Mesendoderm (in vitro differentiated cells): ENCODE measurements at regions not wholly inside any gene's neighbourhood (a gene's known extent, or its start where the extent isn't known, plus 50 kb on each side); places are given as distances from the start of the nearest gene placed in this dataset.
"Not testable (repeated sequence)": the region's sequence is repeated elsewhere in the genome, so short reads cannot be mapped to it uniquely, and the experiment has no call there.

ENCODE experiments used
- DNase-seq: peaks from one replicate; pipeline ENCODE4 v3.0.0; 2013
- H2AK5ac ChIP-seq: 2 replicates; pipeline ENCODE4 v1.6.1; 2013; ENCODE audit warnings: low read length, inconsistent platforms
- H2BK120ac ChIP-seq: 2 replicates; pipeline ENCODE4 v1.6.1; 2013; ENCODE audit warnings: low read depth, mild to moderate bottlenecking, low read length, moderate library complexity, mixed read lengths
- H2BK15ac ChIP-seq: replicated peaks from 2 replicates; pipeline ENCODE4 v1.6.1; 2013; ENCODE audit warnings: low read depth, mild to moderate bottlenecking, moderate library complexity
- H2BK5ac ChIP-seq: 2 replicates; pipeline ENCODE4 v1.6.1; 2013; ENCODE audit warnings: low read length, inconsistent platforms
- H3K18ac ChIP-seq: 2 replicates; pipeline ENCODE4 v1.6.1; 2013; ENCODE audit warnings: mild to moderate bottlenecking, low read length, mixed read lengths
- H3K23ac ChIP-seq: one replicate; pipeline ENCODE4 v1.6.1; 2013; ENCODE audit warnings: low read length
- H3K27ac ChIP-seq: 2 replicates; pipeline ENCODE4 v1.5.1; 2013; ENCODE audit warnings: low read depth, mild to moderate bottlenecking, inconsistent platforms, low read length, moderate library complexity
- H3K27me3 ChIP-seq: 2 replicates; pipeline ENCODE4 v1.6.1; 2013; ENCODE audit warnings: low read length, control low read depth, mild to moderate bottlenecking, inconsistent platforms; ENCODE audit not compliant: insufficient read depth, poor library complexity
- H3K36me3 ChIP-seq: 2 replicates; pipeline ENCODE4 v1.6.1; 2013; ENCODE audit warnings: low read length, inconsistent platforms; ENCODE audit not compliant: control insufficient read depth, insufficient read depth
- H3K4ac ChIP-seq: one replicate; pipeline ENCODE4 v1.6.1; 2013; ENCODE audit warnings: low read depth, mild to moderate bottlenecking, low read length, moderate library complexity
- H3K4me1 ChIP-seq: 2 replicates; pipeline ENCODE4 v1.6.1; 2013; ENCODE audit warnings: low read depth, low read length, inconsistent platforms; ENCODE audit not compliant: control insufficient read depth
- H3K4me2 ChIP-seq: 2 replicates; pipeline ENCODE4 v1.6.1; 2013; ENCODE audit warnings: low read length
- H3K4me3 ChIP-seq: 2 replicates; pipeline ENCODE4 v1.5.1; 2013; ENCODE audit warnings: mild to moderate bottlenecking, low read length
- H3K56ac ChIP-seq: one replicate; pipeline ENCODE4 v1.6.1; 2013; ENCODE audit warnings: low read length
- H3K79me1 ChIP-seq: 2 replicates; pipeline ENCODE4 v1.6.1; 2013; ENCODE audit warnings: low read length, inconsistent platforms
- H3K79me2 ChIP-seq: 2 replicates; pipeline ENCODE4 v1.6.1; 2013; ENCODE audit warnings: mild to moderate bottlenecking, low read length; ENCODE audit not compliant: control insufficient read depth, insufficient read depth
- H3K9ac ChIP-seq: 2 replicates; pipeline ENCODE4 v1.6.1; 2013; ENCODE audit warnings: low read length, inconsistent platforms
- H4K5ac ChIP-seq: one replicate; pipeline ENCODE4 v1.6.1; 2013; ENCODE audit warnings: low read length
- H4K8ac ChIP-seq: one replicate; pipeline ENCODE4 v1.6.1; 2013; ENCODE audit warnings: low read depth, mild to moderate bottlenecking, control low read depth, low read length, moderate library complexity
- whole genome bisulfite sequencing: extraction: QIAGEN DNeasy Blood & Tissue Kit; methylation state at CpG from one replicate; pipeline ENCODE4 v1.1.7; 2013; ENCODE audit warnings: low lambda C conversion rate, missing lambda C conversion rate; ENCODE audit not compliant: insufficient coverage; ENCODE audit errors: extremely low coverage; 5-methylcytosine and 5-hydroxymethylcytosine counted together

DNA sequence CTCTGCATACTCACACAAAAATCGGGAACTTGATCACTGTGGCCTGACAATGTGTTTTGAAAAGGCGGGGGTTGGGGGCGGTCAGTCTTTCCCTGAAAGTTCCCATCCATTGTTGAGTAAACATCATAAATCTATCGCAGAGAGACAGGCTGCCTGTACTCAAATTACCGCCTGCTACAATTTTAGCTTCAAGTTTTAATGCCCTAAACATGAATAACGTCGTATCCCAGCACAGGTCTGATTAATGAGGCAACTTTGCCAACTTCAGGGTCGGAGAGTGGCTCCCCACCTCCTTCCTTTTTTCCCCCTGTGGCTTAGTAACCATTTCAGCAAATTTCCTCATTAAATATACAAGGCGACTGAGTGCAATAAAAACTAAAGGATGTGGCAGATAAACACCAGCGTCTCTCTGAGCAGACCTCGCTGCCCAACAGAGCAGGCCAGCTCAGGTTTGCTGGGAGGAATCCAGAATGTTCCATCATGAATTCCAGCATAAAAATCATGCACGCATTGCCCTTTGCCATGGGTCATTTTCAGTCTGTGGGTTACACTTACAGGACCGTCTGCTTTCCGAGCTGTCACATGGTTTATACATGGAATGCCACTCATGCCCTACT, 213.5 kb upstream of the PLGLB2 start:
- not testable (repeated sequence) for H3K4me1 ChIP-seq, H2BK15ac ChIP-seq, H4K8ac ChIP-seq, H3K23ac ChIP-seq, H3K79me1 ChIP-seq, H3K4me2 ChIP-seq, H4K5ac ChIP-seq, H3K56ac ChIP-seq, H3K18ac ChIP-seq, H2BK120ac ChIP-seq, H2BK5ac ChIP-seq, H3K36me3 ChIP-seq, H3K4ac ChIP-seq, H3K27ac ChIP-seq, H3K4me3 ChIP-seq, H2AK5ac ChIP-seq, DNase-seq, H3K9ac ChIP-seq, H3K79me2 ChIP-seq, H3K27me3 ChIP-seq
- no CpG with 5 or more reads among the region's 14 CpGs for WGBS

DNA sequence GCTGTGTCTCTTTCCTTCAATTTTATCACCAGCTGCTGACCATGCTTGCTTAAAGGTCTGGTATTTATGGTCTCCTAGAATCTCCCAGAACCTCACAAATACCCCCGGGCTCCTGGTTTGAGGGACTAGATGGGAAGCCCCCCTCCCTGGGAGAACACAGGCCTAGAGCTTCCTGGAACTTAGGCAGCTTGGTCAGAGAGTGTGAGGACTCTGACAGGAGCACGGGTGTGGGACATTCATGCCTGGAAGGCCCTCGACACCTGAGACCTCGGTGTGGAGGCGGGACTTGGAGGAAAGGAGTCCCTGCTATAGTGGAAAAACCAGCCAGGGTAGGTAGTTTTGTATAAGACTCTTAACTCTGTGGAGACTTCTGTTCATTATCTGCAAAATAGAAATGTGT, 211.5 kb upstream of the PLGLB2 start:
- not testable (repeated sequence) for H4K5ac ChIP-seq, H3K4me2 ChIP-seq, H3K36me3 ChIP-seq, H3K79me1 ChIP-seq, H3K18ac ChIP-seq, H3K27ac ChIP-seq, H3K79me2 ChIP-seq, H3K4ac ChIP-seq, H3K27me3 ChIP-seq, H3K9ac ChIP-seq, H3K23ac ChIP-seq, H3K4me3 ChIP-seq, H2BK15ac ChIP-seq, H2BK120ac ChIP-seq, H4K8ac ChIP-seq, H2BK5ac ChIP-seq, H3K4me1 ChIP-seq, H3K56ac ChIP-seq, H2AK5ac ChIP-seq, DNase-seq
- WGBS: no CpG with 5 or more reads among the region's 5 CpGs

DNA sequence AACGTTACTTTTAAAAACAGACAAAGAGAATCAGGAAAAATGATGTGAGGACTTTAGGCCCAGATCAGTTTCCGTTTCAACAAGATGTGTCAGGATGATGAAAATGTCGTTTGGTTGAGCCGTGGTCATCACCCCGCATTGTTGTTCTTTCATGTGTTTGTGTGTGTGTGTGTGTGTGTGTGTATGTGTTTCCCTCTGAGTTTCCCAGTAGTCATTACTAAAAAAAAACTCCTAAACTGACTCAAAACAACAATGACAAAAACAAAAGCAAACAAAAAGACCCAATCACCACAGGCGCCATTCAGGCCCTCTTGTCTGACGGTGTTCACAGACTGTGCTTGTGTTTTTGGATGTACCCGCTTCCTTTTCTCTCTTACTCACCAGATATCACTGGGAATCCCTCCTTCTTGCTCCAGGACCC, 210.6 kb upstream of the PLGLB2 start:
- H2BK120ac ChIP-seq, H3K4me3 ChIP-seq, H3K23ac ChIP-seq, H3K4me1 ChIP-seq, H2BK5ac ChIP-seq, H3K9ac ChIP-seq, H3K79me2 ChIP-seq, H4K8ac ChIP-seq, H2BK15ac ChIP-seq, H3K18ac ChIP-seq, H3K36me3 ChIP-seq, DNase-seq, H2AK5ac ChIP-seq, H3K27me3 ChIP-seq, H3K4ac ChIP-seq, H3K27ac ChIP-seq, H3K79me1 ChIP-seq, H3K56ac ChIP-seq, H4K5ac ChIP-seq, H3K4me2 ChIP-seq: not testable (repeated sequence)
- no CpG with 5 or more reads among the region's 8 CpGs for WGBS

DNA sequence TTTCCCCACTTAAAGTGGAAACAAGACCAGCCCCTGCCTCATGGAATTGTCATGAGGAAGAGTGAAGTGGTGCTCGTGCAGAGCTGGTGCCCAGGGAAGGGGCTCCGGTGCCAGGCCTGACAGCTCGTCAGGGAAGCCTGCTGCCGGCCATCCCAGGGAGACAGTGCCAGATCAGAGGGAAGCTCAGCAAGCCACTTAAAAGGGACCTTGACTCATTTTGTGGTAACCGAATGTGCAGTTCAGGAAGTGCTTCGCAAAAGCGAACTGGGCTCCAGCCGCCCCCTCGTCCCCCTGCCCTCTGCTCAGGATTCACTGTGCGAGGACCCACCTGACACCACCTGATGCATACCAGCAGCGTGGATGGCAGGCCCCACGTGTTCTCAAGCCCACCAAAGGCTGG, 209.6 kb upstream of the PLGLB2 start:
- not testable (repeated sequence) for H4K5ac ChIP-seq, H4K8ac ChIP-seq, H3K4ac ChIP-seq, H2BK120ac ChIP-seq, H3K56ac ChIP-seq, H3K4me1 ChIP-seq, H2BK5ac ChIP-seq, H3K36me3 ChIP-seq, H3K27ac ChIP-seq, H3K23ac ChIP-seq, H3K79me2 ChIP-seq, DNase-seq, H2BK15ac ChIP-seq, H2AK5ac ChIP-seq, H3K4me2 ChIP-seq, H3K9ac ChIP-seq, H3K27me3 ChIP-seq, H3K18ac ChIP-seq, H3K4me3 ChIP-seq, H3K79me1 ChIP-seq
- no CpG with 5 or more reads among the region's 12 CpGs for WGBS

DNA sequence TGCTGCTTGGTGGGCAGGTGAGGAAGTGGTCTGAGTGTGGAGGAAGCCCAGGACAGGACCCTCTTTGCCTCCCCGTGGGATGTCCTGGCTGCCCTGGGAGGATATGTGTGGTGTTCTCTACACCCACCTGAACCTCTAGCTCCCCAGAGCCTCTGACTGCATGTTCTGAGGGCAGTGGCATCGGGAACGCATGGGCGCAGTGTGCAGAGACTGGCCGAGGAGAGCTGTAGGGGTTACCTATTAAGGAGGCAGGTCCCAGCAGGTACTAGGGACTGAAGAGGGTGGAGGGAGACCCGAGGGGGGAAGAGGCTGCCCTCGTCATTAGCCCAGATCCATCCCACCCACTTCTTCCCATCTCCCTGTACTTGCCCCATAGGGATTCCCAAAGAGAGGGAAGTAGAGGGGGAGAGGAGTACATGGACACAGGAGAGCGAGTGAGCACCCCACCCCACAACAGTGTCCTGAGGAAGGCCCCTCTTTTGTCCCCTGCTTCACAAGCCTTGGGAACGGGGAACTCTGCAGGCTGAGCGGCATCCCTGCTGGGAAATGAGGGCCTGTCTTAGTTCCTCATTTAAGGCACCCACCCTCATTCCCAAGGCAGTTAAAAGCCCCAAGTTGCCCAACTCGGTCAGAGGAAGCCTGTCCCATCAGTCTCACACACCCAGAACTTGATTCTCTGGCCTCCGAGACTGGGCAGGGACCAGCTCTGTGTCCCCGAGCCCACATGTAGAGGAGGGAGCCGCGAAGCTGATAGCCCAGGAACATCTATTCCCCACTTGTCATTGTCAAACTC, 208.5 kb upstream of the PLGLB2 start:
- no CpG with 5 or more reads among the region's 15 CpGs for WGBS
- not testable (repeated sequence) for DNase-seq, H3K4me2 ChIP-seq, H3K79me2 ChIP-seq, H3K4ac ChIP-seq, H3K36me3 ChIP-seq, H3K4me1 ChIP-seq, H4K5ac ChIP-seq, H3K23ac ChIP-seq, H2BK15ac ChIP-seq, H2BK5ac ChIP-seq, H2BK120ac ChIP-seq, H3K9ac ChIP-seq, H3K18ac ChIP-seq, H3K4me3 ChIP-seq, H4K8ac ChIP-seq, H3K27ac ChIP-seq, H2AK5ac ChIP-seq, H3K56ac ChIP-seq, H3K27me3 ChIP-seq, H3K79me1 ChIP-seq
